H1 (cell line): ENCODE measurements at regions not wholly inside any gene's neighbourhood (a gene's known extent, or its start where the extent isn't known, plus 50 kb on each side); places are given as distances from the start of the nearest gene placed in this dataset.

ENCODE experiments used
- CTCF ChIA-PET: fragments of 300-600 bp; sonication (Branson Sonifier 250); formaldehyde crosslinking; loops from one replicate; lab custom pipeline; 2021; ENCODE audit not compliant: partially characterized antibody; lab: Charles Lee
- POLR2A ChIA-PET: fragments of 300-600 bp; sonication (Branson Sonifier 250); formaldehyde crosslinking; loops from one replicate; lab custom pipeline; 2021; ENCODE audit warnings: inconsistent platforms; ENCODE audit not compliant: partially characterized antibody; lab: Charles Lee
- DNase-seq, 2 experiments: peaks; one replicate each; pipeline versions ENCODE4 v3.0.0 to v3.0.0-alpha.2; 2010 to 2022; ENCODE audit warnings: low spot score in 2 of 2, low read depth in 1 of 2, mixed read lengths in 1 of 2
- FAIRE-seq: peaks from 2 replicates; lab custom pipeline; 2011; peaks lifted over from hg19 to GRCh38; lab: Jason Lieb, UNC
- H2AFZ ChIP-seq: 2 replicates; pipeline ENCODE4 v1.8.1; 2012; ENCODE audit warnings: low read length, inconsistent platforms
- H2AK5ac ChIP-seq: 2 replicates; pipeline ENCODE4 v1.6.1; 2013; ENCODE audit warnings: low read depth, low read length
- H2BK120ac ChIP-seq: replicated peaks from 2 replicates; pipeline ENCODE3; 2013; ENCODE audit warnings: low read depth, low read length, inconsistent platforms
- H2BK12ac ChIP-seq: 2 replicates; pipeline ENCODE4 v1.6.1; 2013; ENCODE audit warnings: low read depth, low read length
- H2BK15ac ChIP-seq: 2 replicates; pipeline ENCODE4 v1.6.1; 2013; ENCODE audit warnings: low read length
- H2BK20ac ChIP-seq: 2 replicates; pipeline ENCODE4 v1.6.1; 2013; ENCODE audit warnings: low read length
- H2BK5ac ChIP-seq: 2 replicates; pipeline ENCODE4 v1.6.1; 2013; ENCODE audit warnings: low read depth, low read length
- H3K14ac ChIP-seq: 2 replicates; pipeline ENCODE4 v1.6.1; 2013; ENCODE audit warnings: inconsistent platforms; ENCODE audit not compliant: insufficient read length
- H3K18ac ChIP-seq: 2 replicates; pipeline ENCODE4 v1.6.1; 2013; ENCODE audit warnings: low read length; ENCODE audit errors: extremely low read depth
- H3K23ac ChIP-seq: 2 replicates; pipeline ENCODE4 v1.6.1; 2013; ENCODE audit warnings: inconsistent platforms; ENCODE audit not compliant: insufficient read length
- H3K23me2 ChIP-seq: 2 replicates; pipeline ENCODE4 v1.6.1; 2013; ENCODE audit warnings: low read depth, low read length
- H3K27ac ChIP-seq: 2 replicates; pipeline ENCODE4 v1.6.1; 2011; ENCODE audit warnings: low read depth, low read length, inconsistent platforms
- H3K27me3 ChIP-seq, 4 experiments: replicated peaks in 1 of 4; 1 replicate in 1 of 4; 2 replicates in 3 of 4; pipeline versions ENCODE4 v1.6.1 to v1.8.1; 2011 to 2013; ENCODE audit warnings: low read length in 3 of 4, mild to moderate bottlenecking in 3 of 4, inconsistent platforms in 2 of 4, mixed read lengths in 2 of 4, moderate library complexity in 1 of 4; ENCODE audit not compliant: control insufficient read depth in 3 of 4, insufficient read depth in 3 of 4; ENCODE audit errors: extremely low read depth in 1 of 4
- H3K36me3 ChIP-seq, 4 experiments: 2 replicates each; pipeline versions ENCODE4 v1.6.1 to v1.8.1; 2011 to 2013; ENCODE audit warnings: mild to moderate bottlenecking in 4 of 4, low read length in 3 of 4, moderate library complexity in 2 of 4, control low read depth in 1 of 4, inconsistent platforms in 1 of 4; ENCODE audit not compliant: insufficient read depth in 4 of 4, control insufficient read depth in 2 of 4
- H3K4ac ChIP-seq: replicated peaks from 2 replicates; pipeline ENCODE3; 2013; ENCODE audit warnings: low read length, low read depth, mixed read lengths, inconsistent platforms; ENCODE audit not compliant: insufficient read length
- H3K4me1 ChIP-seq, 4 experiments: replicated peaks in 1 of 4; 1 replicate in 1 of 4; 2 replicates in 3 of 4; pipeline versions ENCODE4 v1.6.1 to v1.8.1; 2011 to 2013; ENCODE audit warnings: low read length in 3 of 4, inconsistent platforms in 2 of 4, mixed read lengths in 1 of 4; ENCODE audit not compliant: insufficient read depth in 4 of 4, control insufficient read depth in 3 of 4
- H3K4me2 ChIP-seq, 2 experiments: 2 replicates each; pipeline versions ENCODE4 v1.6.1 to v1.8.1; 2011 to 2013; ENCODE audit warnings: low read depth in 2 of 2, low read length in 2 of 2, control low read depth in 1 of 2, inconsistent platforms in 1 of 2, mild to moderate bottlenecking in 1 of 2; ENCODE audit not compliant: insufficient read depth in 1 of 2
- H3K4me3 ChIP-seq, 4 experiments: fragments of 200-600, 300-600 bp in 1 of 4; sonication (generic), shearing (Covaris generic), sonication (Bioruptor Twin) in 1 of 4; 2 replicates each; pipeline versions ENCODE4 v1.5.1 to v1.8.1; 2011 to 2016; ENCODE audit warnings: low read length in 4 of 4, low read depth in 3 of 4, control low read depth in 2 of 4, inconsistent platforms in 2 of 4, mild to moderate bottlenecking in 2 of 4, mixed read lengths in 1 of 4, moderate library complexity in 1 of 4; ENCODE audit not compliant: insufficient read depth in 2 of 4; ENCODE audit errors: extremely low read depth in 1 of 4
- H3K56ac ChIP-seq: replicated peaks from 2 replicates; pipeline ENCODE3; 2013; ENCODE audit warnings: low read depth, mild to moderate bottlenecking, mixed read lengths, low read length, inconsistent platforms; ENCODE audit not compliant: insufficient read length
- H3K79me1 ChIP-seq: 2 replicates; pipeline ENCODE4 v1.6.1; 2013; ENCODE audit warnings: low read depth, low read length, control low read depth
- H3K79me2 ChIP-seq, 2 experiments: 2 replicates each; pipeline versions ENCODE4 v1.6.1 to v1.8.1; 2012 to 2013; ENCODE audit warnings: low read length in 2 of 2, mild to moderate bottlenecking in 2 of 2, inconsistent platforms in 1 of 2; ENCODE audit not compliant: insufficient read depth in 2 of 2, control insufficient read depth in 1 of 2
- H3K9ac ChIP-seq, 4 experiments: replicated peaks in 1 of 4; 1 replicate in 1 of 4; 2 replicates in 3 of 4; pipeline versions ENCODE4 v1.6.1 to v1.8.1; 2011 to 2013; ENCODE audit warnings: low read depth in 3 of 4, low read length in 3 of 4, control low read depth in 2 of 4, mild to moderate bottlenecking in 2 of 4, moderate library complexity in 2 of 4, inconsistent platforms in 1 of 4; ENCODE audit errors: extremely low read depth in 1 of 4
- H3K9me3 ChIP-seq, 2 experiments: 2 replicates each; pipeline versions ENCODE4 v1.6.1 to v1.8.1; 2012 to 2013; ENCODE audit warnings: mild to moderate bottlenecking in 2 of 2, moderate library complexity in 2 of 2, control low read depth in 1 of 2, inconsistent platforms in 1 of 2, low read depth in 1 of 2, low read length in 1 of 2, mixed read lengths in 1 of 2; ENCODE audit not compliant: insufficient read depth in 2 of 2
- H4K20me1 ChIP-seq, 2 experiments: replicated peaks in 1 of 2; 2 replicates each; pipeline versions ENCODE3 to v1.8.1; 2011 to 2013; ENCODE audit warnings: inconsistent platforms in 2 of 2, low read length in 2 of 2, mild to moderate bottlenecking in 1 of 2; ENCODE audit not compliant: insufficient read depth in 2 of 2, control insufficient read depth in 1 of 2
- H4K5ac ChIP-seq: 2 replicates; pipeline ENCODE4 v1.6.1; 2013; ENCODE audit warnings: low read length, low read depth, mixed read lengths, inconsistent platforms; ENCODE audit not compliant: insufficient read length
- H4K8ac ChIP-seq: 2 replicates; pipeline ENCODE4 v1.8.0; 2013; ENCODE audit warnings: mild to moderate bottlenecking, moderate library complexity, low read length, inconsistent platforms; ENCODE audit not compliant: insufficient read depth; ENCODE audit errors: extremely low read depth
- H4K91ac ChIP-seq: replicated peaks from 2 replicates; pipeline ENCODE3; 2013; ENCODE audit warnings: low read length, mixed read lengths, inconsistent platforms; ENCODE audit not compliant: insufficient read length
- BRCA1 ChIP-seq: IDR thresholded peaks from 2 replicates; pipeline ENCODE4 v1.6.1; 2012; ENCODE audit warnings: low read depth, low read length, improper control_type of control experiment
- RFX5 ChIP-seq: IDR thresholded peaks from 2 replicates; pipeline ENCODE4 v1.6.1; 2011; ENCODE audit warnings: low read depth, low read length, improper control_type of control experiment, borderline replicate concordance
- SUZ12 ChIP-seq: fragments of 200-600 bp; sonication (generic); IDR thresholded peaks from 2 replicates; pipeline ENCODE4 v1.6.1; 2012; ENCODE audit warnings: mild to moderate bottlenecking, inconsistent platforms, low read length, moderate library complexity, mixed read lengths
- TAF7 ChIP-seq: optimal IDR thresholded peaks from 2 replicates; pipeline ENCODE3; 2011; ENCODE audit warnings: low read depth, mild to moderate bottlenecking, inconsistent platforms, low read length, moderate library complexity, borderline replicate concordance
- WGBS, 2 experiments: shearing (Covaris generic) in 1 of 2; methylation state at CpG; one replicate each; pipeline versions ENCODE4 v1.1.6 to v1.1.7; 2013 to 2015; ENCODE audit warnings: low lambda C conversion rate in 2 of 2, mixed read lengths in 2 of 2, inconsistent platforms in 1 of 2, low coverage in 1 of 2, missing lambda C conversion rate in 1 of 2; ENCODE audit not compliant: insufficient replicate concordance in 2 of 2, insufficient coverage in 1 of 2, insufficient read length in 1 of 2; ENCODE audit errors: extremely low coverage in 1 of 2, missing lambda C conversion rate in 1 of 2; 5-methylcytosine and 5-hydroxymethylcytosine counted together

- ChIA-PET CTCF (no interaction called here), POLR2A (no interaction called here)
- Histone ChIP-seq H2BK5ac (no peak overlapping the region), H4K91ac (no peak overlapping the region), H3K79me2 (no peaks in the 10 kb centered on the region), H2BK15ac (no peak overlapping the region), H2BK12ac (no peak overlapping the region), H3K4me2 (no peak overlapping the region), H3K23ac (no peak overlapping the region), H3K27ac (no peak overlapping the region), H2AFZ (0 out of 2 replicates have a peak overlapping the region, but pooled peaks have one; percentile 22), H4K5ac (no peak overlapping the region), H3K79me1 (no peaks in the 10 kb centered on the region), H2BK120ac (no peak overlapping the region), H4K20me1 (no peaks in the 10 kb centered on the region), H4K8ac (no peak overlapping the region), H3K18ac (no peak overlapping the region), H2BK20ac (no peak overlapping the region), H3K23me2 (no peaks in the 10 kb centered on the region), H3K27me3 (no peaks in the 10 kb centered on the region), H3K9ac (no peak overlapping the region), H3K9me3 (peaks cover 3 to 6% of the 10 kb centered on the region in 2 experiments; a peak in 2 of 4 replicates), H3K4ac (no peak overlapping the region), H3K4me3 (no peak overlapping the region), H3K14ac (no peak overlapping the region), H2AK5ac (no peak overlapping the region), H3K36me3 (no peaks in the 10 kb centered on the region; a peak in 1 of 8 replicates), H3K56ac (no peak overlapping the region), H3K4me1 (peaks cover 0 to 3% (median under 1%) of the 10 kb centered on the region in 4 experiments; a peak in 3 of 7 replicates)
- FAIRE-seq (no peak), DNase-seq (no peak)
- 89% methylated on average over 2 of the region's 2 CpGs; no CpG with 5 or more reads in 1 of the 2 experiments for WGBS, 2 experiments
- TF ChIP-seq BRCA1: no peak
- TF ChIP-seq TAF7: no peak
- no peak for TF ChIP-seq RFX5
- TF ChIP-seq SUZ12: no peak
Measured at GRCh38 chr2:147760984-147761383, 83.8 kb upstream of the ACVR2A start.
